ENCODE measurements at regions not wholly inside any gene's neighbourhood (a gene's known extent, or its start where the extent isn't known, plus 50 kb on each side); places are given as distances from the start of the nearest gene placed in this dataset.

- H3K27me3 Mint-ChIP-seq (ENCODE audit: low read depth) = no peaks in the 10 kb centered on the region
- H3K9me3 Mint-ChIP-seq (ENCODE audit: low read depth) = no peaks in the 10 kb centered on the region
- H3K36me3 Mint-ChIP-seq (ENCODE audit: low read depth) = no peaks in the 10 kb centered on the region
- H3K4me1 Mint-ChIP-seq (ENCODE audit: low read depth) = peaks cover 49% of the 10 kb centered on the region
- no peak overlapping the region for H3K27ac Mint-ChIP-seq (ENCODE audit: unreplicated experiment)
- no peak overlapping the region for H3K4me3 Mint-ChIP-seq (ENCODE audit: unreplicated experiment)
- DNase-seq (ENCODE audit: low spot score) = no peak
- TF ChIP-seq CTCF (IDR thresholded peaks at IDR 0.05) = no peak
Measured at GRCh38 chr9:129463994-129464393, 156.9 kb downstream of the C9orf50 start.

GRCh38 chr9:129463477-129463876, 157.4 kb downstream of the C9orf50 start:
- H3K27me3 Mint-ChIP-seq (ENCODE audit: low read depth) = no peaks in the 10 kb centered on the region
- no peaks in the 10 kb centered on the region for H3K36me3 Mint-ChIP-seq (ENCODE audit: low read depth)
- no peaks in the 10 kb centered on the region for H3K9me3 Mint-ChIP-seq (ENCODE audit: low read depth)
- peaks cover 55% of the 10 kb centered on the region for H3K4me1 Mint-ChIP-seq (ENCODE audit: low read depth)
- H3K27ac Mint-ChIP-seq (ENCODE audit: unreplicated experiment) = no peak overlapping the region
- DNase-seq (ENCODE audit: low spot score) = no peak
- no peak overlapping the region for H3K4me3 Mint-ChIP-seq (ENCODE audit: unreplicated experiment)
- TF ChIP-seq CTCF (IDR thresholded peaks at IDR 0.05) = no peak

GRCh38 chr9:129462360-129462759, 158.5 kb downstream of the C9orf50 start:
- Mint-ChIP-seq H3K4me3 (ENCODE audit: unreplicated experiment) (no peak overlapping the region), H3K36me3 (ENCODE audit: low read depth) (no peaks in the 10 kb centered on the region), H3K27me3 (ENCODE audit: low read depth) (no peaks in the 10 kb centered on the region), H3K4me1 (ENCODE audit: low read depth) (peaks cover 55% of the 10 kb centered on the region), H3K27ac (ENCODE audit: unreplicated experiment) (no peak overlapping the region), H3K9me3 (ENCODE audit: low read depth) (no peaks in the 10 kb centered on the region)
- TF ChIP-seq CTCF (IDR thresholded peaks at IDR 0.05) = no peak
- no peak for DNase-seq (ENCODE audit: low spot score)

GRCh38 chr9:129460323-129461261, 160.3 kb downstream of the C9orf50 start:
- H3K27me3 Mint-ChIP-seq (ENCODE audit: low read depth) = no peaks in the 10 kb centered on the region
- TF ChIP-seq CTCF (IDR thresholded peaks at IDR 0.05) = peak; percentile 35
- peak overlapping the region; percentile 71 for H3K4me3 Mint-ChIP-seq (ENCODE audit: unreplicated experiment)
- H3K4me1 Mint-ChIP-seq (ENCODE audit: low read depth) = peaks cover 47% of the 10 kb centered on the region
- no peaks in the 10 kb centered on the region for H3K36me3 Mint-ChIP-seq (ENCODE audit: low read depth)
- H3K9me3 Mint-ChIP-seq (ENCODE audit: low read depth) = no peaks in the 10 kb centered on the region
- H3K27ac Mint-ChIP-seq (ENCODE audit: unreplicated experiment) = peak overlapping the region; percentile 99
- DNase-seq (ENCODE audit: low spot score) = peak; percentile 98

- Mint-ChIP-seq H3K4me1 (ENCODE audit: low read depth) (peaks cover 46% of the 10 kb centered on the region), H3K36me3 (ENCODE audit: low read depth) (no peaks in the 10 kb centered on the region), H3K9me3 (ENCODE audit: low read depth) (no peaks in the 10 kb centered on the region), H3K27me3 (ENCODE audit: low read depth) (no peaks in the 10 kb centered on the region), H3K4me3 (ENCODE audit: unreplicated experiment) (no peak overlapping the region), H3K27ac (ENCODE audit: unreplicated experiment) (peak overlapping the region; percentile 22)
- no peak for DNase-seq (ENCODE audit: low spot score)
- TF ChIP-seq CTCF (IDR thresholded peaks at IDR 0.05) = no peak
Measured at GRCh38 chr9:129459547-129460322, 161.2 kb downstream of the C9orf50 start.

Measured in chondrocyte (in vitro differentiated cells).